GM18526 (cell line): ENCODE measurements at regions not wholly inside any gene's neighbourhood (a gene's known extent, or its start where the extent isn't known, plus 50 kb on each side); places are given as distances from the start of the nearest gene placed in this dataset.

Source experiments
- POLR2A ChIP-seq: IDR thresholded peaks from 3 replicates; pipeline ENCODE4 v1.6.1; 2011; ENCODE audit not compliant: insufficient read length; ENCODE audit errors: extremely low read depth

DNA sequence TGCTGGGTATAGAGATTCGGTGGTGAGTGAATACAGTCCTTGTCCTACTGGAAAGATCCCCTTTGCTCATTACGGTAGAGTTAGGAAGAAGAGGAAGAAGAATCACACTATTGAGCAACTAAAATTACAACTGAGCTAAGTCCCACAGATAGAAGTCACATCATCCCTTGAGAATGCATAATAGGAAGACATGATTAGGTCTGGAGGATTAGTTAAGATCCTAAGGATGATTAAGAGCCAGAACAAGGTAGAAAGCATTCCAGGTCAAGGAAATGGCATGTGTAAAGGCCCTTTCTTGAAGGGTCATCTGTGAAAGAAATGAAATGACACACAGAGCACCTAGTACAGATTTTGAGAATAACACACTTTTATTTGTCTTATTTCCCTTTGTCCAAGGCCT lies 503.5 kb downstream of the HAPSTR1 start:
- TF ChIP-seq POLR2A: no peak

- TF ChIP-seq POLR2A: no peak
These were observed 503.9 kb downstream of the HAPSTR1 start for GRCh38 chr16:9595393-9595792.

DNA sequence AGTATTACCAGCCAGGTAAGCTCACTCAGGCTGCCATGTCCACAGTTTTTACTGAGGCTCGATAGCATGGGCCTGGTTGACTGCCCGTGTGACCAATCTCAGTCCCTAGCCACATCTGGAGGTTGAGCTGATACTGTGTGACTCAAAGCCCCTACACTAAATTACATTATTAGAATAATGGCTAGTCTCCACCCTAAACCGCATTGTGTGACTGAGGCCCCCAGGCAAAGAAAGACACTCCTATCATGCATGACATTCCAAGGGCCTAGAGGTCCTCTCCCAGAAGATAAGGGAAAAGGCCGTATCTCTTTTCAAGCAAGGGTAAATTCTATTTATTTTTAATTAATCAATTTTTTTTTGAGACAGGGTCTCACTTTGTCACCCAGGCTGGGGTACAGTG lies 505.3 kb downstream of the HAPSTR1 start:
- TF ChIP-seq POLR2A: no peak

DNA sequence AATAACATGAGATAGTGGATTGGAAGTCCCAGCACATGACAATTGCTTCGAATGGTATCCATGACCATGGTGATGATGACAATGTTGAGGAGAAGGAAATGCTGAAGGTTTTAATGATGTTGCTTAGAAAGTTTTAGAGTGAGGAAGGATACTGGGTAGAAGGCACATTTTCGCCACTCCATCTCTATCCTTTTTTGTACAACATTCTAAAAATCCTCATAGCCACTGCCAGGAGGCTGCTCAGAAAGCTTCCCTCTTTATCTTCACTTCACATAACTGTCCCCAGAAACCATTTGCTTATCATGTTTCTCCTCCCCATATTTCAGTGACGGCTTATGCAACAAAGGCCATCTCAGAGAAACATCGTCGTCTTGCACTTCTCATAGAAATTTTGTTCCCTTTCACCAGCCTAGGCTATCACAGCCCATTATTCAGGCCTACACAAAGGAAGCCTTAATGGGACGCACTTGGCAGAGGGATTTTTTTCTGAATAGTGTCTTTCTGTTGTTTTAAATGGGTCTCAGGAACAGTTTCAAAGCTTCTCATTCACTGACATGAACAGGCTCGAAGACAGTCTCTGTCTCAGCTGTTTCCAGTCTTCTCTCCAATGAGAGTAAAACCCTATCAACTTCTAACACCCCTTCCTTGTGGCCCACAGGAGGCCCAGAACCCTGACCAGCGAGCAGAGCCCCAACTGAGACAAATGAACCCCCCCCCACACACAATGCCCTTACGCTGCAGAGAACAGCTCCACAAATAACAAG lies 506.7 kb downstream of the HAPSTR1 start:
- no peak for TF ChIP-seq POLR2A

- no peak for TF ChIP-seq POLR2A
These were observed 507.3 kb downstream of the HAPSTR1 start for GRCh38 chr16:9598731-9599083.

- no peak for TF ChIP-seq POLR2A
These were observed 508.1 kb downstream of the HAPSTR1 start for GRCh38 chr16:9599415-9600120.

DNA sequence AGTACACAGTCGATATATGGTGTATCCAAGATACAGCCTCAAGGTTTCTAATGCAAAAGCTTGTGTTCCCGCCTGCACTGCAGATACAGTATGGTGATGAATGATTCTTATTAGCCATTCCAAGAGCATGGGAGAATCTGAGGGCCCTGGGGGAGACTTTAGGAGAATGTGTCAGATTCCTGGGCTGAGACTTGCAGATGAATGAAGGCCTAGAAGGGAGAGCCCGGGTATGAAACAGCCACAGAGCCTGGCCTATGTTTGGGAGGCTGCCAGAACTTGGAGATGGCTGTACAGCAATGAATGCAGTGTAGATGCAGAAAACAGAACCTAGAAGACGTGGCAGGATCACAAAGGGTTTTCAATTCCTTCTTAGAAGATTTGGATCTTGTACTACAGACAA lies 510.7 kb downstream of the HAPSTR1 start:
- no peak for TF ChIP-seq POLR2A

GRCh38 chr16:9603316-9603715 lies 511.9 kb downstream of the HAPSTR1 start:
- TF ChIP-seq POLR2A: no peak

DNA sequence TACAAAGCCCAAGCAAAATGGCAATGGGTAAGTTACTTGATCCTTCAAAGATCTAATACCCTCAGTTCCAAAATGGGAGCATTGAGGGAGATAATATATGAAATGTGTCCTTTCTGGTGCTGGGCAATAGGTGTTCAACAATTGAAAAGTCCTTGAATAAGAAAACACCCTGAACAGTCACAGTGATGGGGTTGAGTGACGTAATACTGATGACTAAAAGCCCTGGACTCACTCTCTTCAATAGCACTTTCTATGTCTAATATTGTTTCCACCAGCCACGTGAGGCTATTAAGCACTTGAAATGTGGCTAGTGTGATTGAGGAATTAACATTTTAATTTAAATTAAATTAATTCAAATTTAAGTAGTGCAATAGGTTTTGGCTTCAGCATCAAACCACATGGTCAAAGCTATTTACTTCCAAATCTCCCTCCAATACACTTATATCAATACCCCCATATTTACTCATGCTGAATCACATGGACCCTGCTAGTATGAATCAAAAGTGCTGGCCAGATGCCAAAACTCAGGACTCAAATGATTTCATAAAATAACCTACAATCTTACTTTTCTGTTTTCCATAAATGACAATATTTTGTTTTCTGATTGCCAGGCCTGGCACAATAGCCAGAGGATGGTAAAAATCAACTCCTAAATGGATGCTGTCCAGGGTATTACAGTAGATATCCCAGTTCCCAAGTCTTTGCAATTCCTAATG lies 516.2 kb downstream of the HAPSTR1 start:
- no peak for TF ChIP-seq POLR2A

GRCh38 chr16:9610727-9611126 lies 519.3 kb downstream of the HAPSTR1 start:
- no peak for TF ChIP-seq POLR2A

DNA sequence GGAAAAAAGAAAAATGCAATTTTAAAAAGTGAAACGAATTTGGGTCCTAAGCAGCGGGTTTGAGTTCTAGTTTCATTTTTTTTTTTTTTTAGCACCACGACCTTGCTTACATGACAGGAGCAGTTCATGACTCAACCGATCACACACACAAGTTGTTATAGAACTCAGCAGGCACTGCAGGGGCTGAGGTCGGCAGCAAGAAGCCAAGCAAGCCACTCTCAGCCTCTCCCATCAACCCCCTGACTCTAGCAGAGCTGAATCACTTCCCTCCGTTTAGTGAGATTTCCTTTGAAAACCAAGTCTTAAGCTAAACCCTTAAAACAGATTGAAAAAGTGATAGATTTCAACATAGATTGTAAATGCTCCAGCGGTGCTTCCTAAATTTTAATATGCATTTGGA lies 520.8 kb downstream of the HAPSTR1 start:
- no peak for TF ChIP-seq POLR2A

GRCh38 chr16:9614389-9614788 lies 522.9 kb downstream of the HAPSTR1 start:
- TF ChIP-seq POLR2A: no peak

- TF ChIP-seq POLR2A: no peak
These were observed 530.8 kb downstream of the HAPSTR1 start for GRCh38 chr16:9622268-9622667.

DNA sequence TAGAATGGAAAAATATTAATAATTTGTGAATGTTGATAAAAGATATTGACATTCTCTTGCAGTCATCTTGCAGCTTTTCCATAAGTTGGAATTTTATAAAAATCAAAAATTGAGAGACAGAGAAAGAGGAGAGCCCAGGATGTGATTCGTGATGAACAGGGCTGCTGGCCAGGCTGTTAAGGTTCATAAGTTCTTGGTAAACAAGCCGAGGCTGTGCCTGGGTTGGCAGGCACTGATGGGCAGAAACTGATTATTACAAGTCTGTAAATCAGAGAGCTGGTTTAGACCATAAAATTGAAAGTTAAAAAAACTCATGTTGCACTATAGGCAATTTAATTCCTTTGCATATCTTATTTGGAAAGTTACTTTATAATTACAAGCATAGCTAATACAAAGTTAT lies 533.7 kb downstream of the HAPSTR1 start:
- no peak for TF ChIP-seq POLR2A

DNA sequence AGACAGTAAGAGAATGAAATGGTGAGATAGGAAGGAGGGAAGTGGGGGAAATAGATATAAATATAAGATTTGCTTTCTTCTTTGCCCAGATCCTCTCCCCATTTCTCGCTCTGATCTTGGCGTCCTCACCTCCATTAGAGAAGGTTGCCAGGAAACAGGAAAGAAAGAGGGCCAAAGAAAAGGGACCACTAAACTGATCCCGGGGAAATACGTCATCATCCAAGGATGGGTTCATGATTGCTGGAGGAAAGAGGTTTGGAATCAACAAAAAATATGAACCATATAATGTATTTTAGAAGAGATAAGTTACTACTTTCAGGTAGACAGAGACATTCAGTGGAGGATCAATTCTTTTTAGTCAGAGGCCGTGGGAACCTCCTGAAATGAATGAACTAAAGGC lies 536.0 kb downstream of the HAPSTR1 start:
- no peak for TF ChIP-seq POLR2A

DNA sequence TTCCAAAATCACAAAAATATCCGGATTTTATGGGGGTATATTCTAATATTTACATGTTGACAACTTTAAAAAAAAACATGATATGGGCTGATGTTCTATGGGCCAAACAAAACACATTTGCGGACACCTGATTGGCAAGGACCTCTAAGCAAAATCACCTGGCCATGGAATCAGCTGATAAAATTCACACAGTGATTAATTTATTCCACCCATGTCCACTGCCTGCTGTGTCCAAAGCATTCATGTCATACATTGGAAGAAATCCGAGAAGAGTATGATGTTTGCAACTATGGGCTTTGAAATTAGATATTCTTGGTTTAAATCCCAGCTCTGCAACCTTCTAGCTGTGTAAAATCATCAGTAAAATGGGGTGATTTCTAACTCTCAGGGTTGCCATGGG lies 538.7 kb downstream of the HAPSTR1 start:
- no peak for TF ChIP-seq POLR2A
